Activated CD4-positive, alpha-beta T cell treated with anti-CD3 and anti-CD28 coated beads for 4 hours (primary cell): ENCODE measurements at regions not wholly inside any gene's neighbourhood (a gene's known extent, or its start where the extent isn't known, plus 50 kb on each side); places are given as distances from the start of the nearest gene placed in this dataset.
A peak's percentile ranks its signal among the peaks of the same experiment; 100 is the strongest.
"Not testable (repeated sequence)": the region's sequence is repeated elsewhere in the genome, so short reads cannot be mapped to it uniquely, and the experiment has no call there.

Source experiments
- DNase-seq, 2 donors: peaks; one replicate each; pipeline ENCODE4 v3.0.0-alpha.2; 2020

DNA sequence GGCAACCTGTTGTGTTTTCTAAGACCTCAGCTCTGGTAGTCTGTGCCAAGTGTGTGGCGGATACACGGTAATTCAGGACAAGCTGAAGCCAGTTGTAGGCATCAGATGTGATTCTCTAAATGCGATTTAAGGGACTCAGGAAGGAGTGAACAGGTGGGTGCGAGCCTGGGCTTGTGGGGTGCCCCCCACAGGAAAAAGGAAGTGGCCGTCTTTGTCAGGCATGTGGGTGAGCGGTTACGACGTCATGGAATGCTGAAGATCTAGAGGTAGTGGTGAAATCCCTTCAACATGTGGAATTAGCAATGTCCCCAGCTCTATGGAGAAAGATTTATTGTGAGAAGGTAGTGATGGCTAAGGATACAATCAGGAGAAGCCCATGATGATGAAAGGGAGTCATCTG, 95.1 kb upstream of the EXOC2 start:
- peak; percentile 10 to 15 for DNase-seq

DNA sequence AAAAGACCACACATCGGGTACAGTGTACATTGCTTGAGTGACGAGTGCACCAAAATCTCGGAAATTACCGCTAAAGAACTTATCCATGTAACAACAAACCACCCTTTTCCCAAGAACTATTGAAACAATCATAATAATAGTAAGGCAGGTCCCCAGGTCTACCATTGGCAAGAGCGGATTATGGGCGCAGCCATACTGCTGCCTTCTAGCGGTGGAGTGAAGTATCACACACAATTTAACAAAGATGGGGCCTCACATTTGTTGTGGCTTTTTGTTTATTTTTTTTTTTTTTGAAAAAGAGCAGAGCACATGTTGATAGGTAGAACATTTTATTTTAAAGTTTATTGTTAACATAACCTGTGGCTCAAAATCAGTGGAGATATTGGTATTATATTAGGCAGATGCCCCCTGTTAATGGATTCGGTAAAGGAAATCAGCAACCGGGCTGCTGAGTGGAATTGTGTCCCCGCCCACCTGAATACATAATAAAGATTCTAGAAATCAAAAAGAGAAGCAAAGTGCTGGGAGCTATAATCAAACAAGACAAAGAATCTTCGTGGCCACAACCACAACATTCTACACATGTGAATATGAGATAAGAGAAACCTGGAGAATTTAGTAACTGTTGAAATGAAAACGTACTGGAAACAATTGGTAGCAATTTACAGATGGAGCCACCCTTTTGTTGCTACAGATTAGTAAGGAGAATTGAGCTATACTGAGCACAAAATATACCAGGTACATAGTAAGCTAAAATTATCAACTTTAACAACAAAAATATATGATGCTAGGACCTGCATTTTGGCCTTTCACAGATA, 94.2 kb upstream of the EXOC2 start:
- DNase-seq = no peak

DNA sequence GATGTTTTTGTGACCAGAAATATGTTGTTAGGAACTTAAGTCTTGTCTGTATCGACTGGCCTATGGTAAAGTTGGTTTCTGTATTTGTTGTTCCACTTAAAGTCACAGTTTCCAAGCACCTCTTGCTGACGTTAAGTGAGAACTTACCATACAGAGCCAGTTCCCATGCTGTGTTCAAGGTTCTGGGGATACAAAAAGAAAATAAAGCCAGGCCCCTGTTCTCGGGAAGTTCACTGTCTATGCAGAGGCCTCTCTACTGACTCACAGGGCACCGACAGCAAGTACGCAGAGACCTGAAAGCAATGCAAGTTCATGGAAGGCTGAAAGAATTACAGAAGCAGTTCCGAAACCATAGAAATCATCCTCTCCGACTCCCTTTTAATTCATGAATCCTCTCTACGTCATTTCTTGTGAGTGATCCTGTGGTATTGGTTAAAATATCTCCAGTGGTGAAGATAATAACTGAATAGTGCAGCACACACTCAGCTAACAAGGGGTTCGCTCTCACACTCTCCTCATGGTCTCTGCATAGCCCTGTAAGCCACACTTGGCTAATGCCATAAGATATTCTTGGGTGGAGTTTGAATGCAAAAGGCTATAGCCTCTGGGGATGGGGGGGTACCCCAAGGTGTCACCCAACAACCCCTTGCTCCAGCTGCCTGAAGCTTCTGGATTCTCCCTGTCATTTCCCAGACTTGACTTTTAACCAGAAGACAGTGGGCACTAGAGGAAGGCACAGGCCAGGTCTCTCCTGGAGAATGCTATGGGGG, 91.2 kb upstream of the EXOC2 start:
- no peak for DNase-seq

DNA sequence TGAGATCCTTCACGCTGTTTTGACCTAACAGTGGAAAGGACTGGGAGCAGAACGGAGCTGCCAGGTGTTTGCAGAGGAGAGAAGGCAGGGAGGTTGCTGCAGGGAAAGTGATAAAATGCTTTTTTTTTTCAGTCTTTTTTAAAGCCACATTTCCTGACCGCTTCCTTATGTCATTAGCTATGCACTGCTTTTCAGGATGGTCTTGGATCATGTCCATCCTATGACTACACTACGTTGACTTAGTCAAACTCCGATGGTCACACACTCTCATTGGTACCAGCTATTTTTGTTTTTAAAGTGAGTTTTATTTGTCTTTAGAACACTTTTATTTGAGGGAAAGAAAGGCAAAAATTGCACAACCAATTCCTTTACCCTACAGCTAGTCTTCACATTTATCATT, 89.2 kb upstream of the EXOC2 start:
- no peak for DNase-seq

DNA sequence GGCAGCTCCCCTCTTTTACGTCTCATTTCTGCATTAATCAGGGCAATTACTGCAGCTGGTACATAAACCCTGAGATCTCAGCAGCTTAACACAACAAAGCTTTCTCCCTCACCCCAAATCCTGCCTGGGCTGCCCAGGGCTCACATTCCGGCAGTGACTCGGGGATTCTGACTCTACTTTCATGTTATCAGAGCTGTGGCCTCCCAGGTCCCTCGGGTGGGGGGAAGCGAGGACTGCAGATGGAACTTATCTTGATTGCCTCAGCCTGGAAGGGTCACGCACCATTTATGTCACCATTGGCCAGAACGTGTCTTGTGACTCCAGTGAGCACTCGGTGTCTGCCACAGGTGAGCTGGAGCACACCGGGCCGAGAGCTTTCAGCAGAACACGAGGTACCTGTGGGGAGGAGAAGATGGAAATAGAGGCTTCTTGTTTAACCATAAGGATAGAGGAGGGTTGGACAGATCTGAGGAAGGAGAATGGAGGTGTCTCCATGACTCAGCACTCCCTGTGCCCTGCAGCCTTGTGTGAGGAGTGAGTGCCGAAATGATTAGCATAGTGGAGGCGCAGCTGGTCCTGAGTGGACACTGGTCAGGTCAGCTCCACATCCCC, 88.5 kb upstream of the EXOC2 start:
- DNase-seq = no peak

DNA sequence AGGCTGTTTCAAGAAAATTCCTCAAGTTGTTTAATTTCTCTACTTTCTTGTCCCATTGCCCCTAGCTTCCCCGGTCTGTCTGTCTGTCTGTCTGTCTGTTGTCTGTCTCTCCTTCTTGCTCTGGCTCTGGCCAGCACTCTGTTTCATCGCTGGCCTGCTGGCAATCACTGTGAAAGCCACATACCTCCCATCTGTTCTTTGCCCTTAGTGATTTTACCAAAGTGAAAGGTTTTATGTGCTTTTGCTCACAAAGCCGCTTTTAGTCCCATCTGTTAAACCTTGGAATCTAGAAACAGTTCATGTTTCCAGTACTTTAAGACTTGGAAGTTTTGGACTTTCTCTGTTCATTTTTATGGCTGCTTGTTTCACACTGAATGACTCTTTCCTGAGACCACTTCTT, 87.8 kb upstream of the EXOC2 start:
- no peak for DNase-seq

DNA sequence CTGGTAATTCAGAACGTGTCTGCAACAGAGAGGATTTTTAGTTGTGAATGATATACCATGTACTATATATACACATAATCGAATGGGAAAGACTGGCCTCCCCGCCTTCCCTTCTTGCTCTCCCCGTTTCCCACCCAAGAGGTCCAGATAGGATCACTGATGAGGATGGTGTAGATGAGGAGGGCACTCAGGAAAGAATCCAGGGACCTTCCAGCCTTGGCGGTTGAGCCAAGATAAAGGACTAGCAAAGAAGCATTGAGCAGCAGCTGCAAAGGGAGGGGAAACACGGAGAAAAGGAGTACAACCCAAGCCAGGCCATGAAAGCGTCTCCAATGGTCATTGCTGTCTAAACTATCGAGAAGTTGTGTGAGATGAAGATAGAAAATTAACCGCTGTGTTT, 84.0 kb upstream of the EXOC2 start:
- DNase-seq = no peak

DNA sequence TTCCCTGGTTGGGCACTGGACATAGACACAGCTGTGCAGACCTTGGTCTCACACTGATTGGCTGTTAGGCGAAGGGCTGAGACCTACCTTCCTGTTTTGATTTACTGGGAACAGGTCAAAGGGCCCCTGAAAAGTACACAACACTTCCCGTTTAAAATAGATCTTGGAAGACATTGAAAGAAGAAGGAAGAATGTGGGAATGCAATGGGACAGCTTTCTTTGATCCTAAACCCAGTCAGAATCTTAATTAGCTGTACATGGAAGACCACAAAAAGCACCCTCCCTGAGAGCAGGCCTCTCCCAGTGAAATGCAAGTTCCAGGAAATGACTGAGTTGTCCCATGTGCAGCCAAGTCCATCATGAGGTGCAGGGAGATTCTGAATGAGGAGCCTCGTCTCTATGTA, 83.6 kb upstream of the EXOC2 start:
- no peak for DNase-seq

DNA sequence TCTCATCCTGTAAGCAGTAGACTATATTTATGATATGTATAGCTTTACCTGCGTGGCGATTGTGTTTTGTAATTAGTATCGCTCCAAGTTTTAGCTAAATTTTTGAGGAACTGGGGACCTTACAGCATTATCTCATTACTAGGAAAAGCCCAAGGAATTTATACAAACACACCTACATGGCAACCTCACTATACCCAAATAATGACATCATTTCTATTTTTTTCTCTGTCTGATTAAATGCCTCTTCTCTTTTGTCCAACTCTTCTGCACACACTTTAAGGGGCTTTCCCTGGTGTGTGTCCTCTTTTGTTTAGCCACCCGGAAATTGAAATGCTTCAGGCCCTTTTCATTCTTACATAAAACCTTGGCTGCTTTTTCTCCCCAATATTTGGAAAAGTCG, 82.9 kb upstream of the EXOC2 start:
- DNase-seq = no peak

DNA sequence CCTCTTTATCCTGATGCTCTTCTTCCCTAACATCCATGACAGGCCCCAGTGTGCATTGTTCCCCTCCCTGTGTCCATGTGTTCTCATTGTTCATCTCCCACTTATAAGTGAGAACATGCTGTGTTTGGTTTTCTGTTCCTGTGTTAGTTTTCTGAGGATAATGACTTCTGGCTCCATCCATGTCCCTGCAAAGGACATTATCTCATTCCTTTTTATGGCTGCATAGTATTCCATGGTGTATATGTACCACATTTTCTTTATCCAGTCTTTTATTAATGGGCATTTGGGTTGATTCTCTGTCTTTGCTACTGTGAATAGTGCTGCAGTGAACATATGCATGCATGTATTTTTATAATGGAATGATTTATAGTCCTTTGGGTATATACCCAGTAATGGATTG, 78.7 kb upstream of the EXOC2 start:
- DNase-seq = not testable (repeated sequence)

DNA sequence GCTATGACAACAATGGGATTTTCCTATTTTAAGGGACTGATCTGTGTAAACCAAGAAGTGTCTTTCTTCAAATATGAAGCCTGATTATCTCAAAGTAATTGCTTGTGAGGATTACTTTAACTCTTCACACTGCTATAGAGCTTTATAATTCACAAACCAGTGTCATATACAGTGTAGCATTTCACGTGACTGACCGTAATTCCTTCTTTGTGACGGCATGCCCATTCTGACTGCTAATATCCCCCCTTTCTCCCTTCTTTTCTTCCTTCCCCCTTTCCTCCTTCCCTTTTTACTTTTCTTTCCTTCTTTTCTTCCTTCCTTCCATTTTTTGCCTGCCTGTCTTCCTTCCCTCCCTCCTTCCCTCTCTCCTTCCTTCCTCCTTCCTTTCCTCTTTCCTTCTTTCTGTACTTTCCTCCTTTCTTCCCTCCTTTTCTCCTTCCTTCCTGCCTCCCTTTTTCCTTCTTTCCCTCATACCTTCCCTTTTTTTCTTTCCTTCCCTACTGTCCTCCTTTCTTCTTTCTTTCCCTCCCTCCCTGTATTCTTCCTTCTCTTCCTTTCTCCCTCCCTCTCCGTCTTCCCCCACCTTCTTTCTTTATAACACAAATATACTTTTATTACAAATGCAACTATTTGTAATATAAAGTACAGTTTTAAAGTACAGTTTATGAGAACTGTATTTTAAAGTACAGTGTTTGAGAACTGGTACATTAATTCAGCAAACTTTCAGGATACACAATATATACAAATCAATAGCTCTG, 75.0 kb upstream of the EXOC2 start:
- DNase-seq = no peak

DNA sequence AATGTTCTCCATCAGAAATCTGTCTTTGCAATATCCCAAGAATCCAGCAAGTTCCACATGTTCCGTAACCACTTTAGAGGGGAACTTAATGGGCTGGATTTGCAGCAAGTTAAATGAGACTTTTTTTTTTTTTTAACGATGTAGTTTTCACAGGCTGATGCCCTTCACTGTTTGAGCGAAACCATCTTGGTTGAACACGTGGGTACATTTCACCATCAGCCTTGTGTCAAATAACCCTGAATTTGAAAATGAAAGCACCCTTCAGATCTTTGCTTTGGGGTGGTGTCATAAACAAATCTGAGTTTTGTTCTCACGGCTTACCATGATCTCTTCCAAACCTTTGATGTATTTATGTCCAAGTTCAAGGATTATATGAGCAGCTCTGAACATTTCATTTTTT, 73.7 kb upstream of the EXOC2 start:
- no peak for DNase-seq

DNA sequence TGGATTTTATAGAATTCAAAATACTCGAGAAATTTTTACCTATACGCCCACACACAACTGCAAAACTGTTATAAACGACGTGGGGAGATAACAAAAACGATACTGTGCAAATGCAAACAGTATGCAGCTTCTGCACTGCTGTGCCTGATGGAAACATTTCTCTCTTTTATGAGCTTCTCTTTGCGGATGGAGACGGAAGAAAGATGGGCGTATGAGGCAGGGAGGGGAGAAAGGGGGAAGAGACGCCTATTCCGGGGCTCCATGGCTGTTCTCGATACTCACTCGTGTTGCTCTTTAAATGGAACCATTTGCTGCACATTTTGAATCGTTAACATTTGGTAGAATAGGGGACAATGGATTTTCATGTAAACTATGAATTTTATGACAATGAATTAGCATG, 69.1 kb upstream of the EXOC2 start:
- no peak for DNase-seq

DNA sequence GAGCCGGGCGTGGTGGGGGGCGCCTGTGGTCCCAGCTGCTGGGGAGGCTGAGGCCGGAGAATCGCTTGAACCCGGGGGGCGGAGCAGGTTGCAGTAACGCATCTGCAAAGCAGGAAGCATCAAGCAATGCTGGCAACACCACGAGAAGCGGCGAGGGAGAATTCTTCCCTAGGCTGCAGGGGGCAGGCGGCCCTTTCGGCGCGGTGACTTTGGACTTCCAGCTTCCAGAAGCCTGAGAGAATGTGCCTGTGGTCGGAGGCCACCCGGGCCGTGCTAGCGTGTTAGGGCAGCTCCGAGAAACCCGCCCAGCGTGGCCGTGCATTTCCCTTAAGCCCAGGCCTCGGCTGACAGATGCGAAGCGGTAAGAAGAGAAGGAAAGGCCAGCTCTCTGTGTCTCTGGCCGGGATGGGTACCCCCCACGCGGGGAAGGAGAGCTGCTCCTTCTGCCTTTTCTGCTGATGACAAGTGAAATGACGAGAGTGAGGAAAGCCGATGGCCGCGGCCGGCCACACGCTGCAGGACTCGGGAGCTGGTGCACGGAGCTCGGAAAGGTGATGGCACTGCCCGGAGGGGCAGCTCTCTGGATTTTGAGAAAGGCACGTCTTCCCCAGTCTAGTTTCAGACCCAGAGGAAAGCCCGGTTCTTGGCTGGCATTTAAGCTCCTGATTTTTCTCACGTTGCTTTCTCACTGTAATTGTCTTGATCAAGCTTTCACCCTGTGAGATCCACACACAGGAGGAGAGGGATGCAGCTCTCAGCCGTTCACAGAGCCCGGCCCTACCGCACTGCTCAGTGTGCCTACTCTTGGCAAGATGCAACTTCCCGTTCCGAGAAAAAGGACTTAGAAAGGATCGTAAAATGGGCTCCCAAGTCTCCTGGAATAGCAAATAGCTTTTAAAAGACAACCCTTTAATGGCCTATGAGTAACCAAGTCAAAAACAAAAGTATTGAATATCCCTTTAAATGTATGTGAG, 68.3 kb upstream of the EXOC2 start:
- DNase-seq = no peak

DNA sequence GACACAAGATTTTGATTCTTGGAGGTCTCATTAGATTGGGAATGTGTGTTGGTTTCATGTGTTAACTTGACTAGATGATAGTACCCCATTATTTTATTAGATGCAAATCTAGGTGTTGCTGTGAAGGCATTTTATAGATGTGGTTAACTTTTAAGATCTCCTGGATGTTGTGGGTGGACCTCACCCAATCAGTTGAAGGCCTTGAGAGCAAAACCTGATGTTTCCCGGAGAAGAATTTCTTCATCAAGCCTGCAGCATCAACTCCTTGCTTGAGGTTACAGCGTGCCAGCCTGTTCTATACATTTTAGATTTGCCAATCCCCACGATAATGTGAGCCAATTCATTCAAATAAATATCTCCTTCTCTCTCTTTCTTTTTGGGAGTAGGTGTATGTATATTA, 66.8 kb upstream of the EXOC2 start:
- DNase-seq = no peak

DNA sequence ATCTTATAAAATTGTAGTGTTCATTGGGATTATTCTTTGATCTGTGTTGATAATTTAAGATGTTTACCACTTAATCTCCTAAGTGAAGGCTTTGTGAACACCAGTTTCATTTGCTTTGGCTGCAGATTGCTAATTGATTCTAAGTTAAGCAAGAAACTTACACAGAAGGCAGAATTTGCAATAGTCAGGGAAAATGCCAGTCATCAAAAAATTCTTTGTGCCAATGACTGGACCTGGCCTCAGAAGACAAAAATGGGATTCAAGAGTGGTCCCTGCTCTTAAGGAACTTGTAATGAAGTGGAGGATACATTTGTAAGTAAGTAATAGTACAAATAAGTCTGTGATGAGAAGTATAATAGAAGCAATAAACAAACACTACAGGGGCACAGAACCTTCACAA, 63.3 kb upstream of the EXOC2 start:
- DNase-seq = no peak

DNA sequence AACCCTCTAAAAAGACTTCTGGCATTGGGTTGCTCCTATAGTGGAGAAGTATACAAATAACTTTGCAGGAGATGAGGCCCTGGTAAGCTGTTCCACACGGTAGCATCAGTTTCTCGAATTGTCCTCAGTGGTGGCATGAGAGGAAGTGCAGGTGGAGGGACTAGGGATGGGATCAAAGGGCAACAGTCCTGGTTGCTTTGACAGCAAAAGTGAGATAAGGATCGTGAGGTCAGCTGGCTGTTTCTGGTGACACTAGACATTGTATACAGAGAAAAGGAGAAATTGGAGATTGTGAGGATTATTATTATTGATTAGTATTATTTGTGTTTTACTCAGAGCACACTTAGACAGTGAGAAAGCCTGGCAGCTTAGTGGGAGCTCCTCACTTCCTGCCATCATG, 61.3 kb upstream of the EXOC2 start:
- DNase-seq = no peak

DNA sequence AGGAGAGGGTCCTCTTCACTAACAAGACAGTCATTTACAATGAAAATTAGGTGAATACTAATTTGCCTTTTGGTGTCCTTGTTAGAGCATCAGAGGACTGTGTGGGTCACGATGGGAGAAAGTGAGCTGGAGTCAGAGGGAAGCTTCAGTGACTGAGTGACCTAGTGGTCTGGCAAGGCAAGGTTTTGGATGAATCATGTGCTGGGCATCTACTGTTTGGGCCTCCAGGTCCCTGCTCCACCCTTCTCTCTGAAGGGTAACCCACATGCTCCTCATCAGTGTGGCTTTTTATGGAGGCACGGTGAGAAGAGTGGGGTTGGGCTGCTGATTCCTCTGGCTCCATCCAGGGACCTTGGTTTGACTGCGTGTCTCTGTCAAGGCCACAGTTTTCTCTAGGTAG, 60.5 kb upstream of the EXOC2 start:
- DNase-seq = no peak

DNA sequence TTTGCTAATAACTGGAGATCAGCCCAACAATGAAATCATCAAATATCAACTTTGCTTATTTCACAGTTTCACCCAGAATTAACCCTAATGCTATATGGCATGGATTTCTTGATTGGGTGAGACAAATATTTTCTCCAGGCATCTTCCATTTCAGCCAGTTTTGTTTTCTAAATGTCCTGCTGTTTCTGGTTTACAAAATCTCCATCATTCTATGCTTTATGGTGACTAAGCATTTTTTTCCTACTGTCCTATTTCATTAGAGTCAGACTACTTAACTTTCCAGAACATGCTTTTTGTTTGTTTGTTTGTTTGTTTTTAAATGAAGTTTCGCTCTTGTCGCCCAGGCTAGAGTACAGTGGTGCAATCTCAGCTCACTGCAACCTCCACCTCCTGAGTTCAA, 59.5 kb upstream of the EXOC2 start:
- no peak for DNase-seq

DNA sequence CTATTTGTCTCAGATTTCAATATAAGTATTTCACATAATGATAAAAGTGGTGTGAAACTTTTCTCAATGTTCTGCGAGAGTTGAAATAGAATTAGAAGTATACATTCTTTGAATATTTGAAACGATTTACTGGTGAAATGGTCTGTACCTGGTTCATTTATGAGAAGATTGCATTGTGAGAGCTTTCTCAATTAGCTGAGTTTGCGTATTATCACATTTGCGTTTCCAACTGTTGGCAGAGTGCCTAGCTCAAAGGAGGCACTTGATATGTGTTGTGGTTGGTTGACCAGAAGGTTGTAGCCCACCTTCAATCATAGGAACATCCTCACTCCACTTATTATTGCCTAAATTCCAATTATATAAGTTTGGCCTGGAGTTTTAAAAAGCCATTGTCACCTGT, 58.8 kb upstream of the EXOC2 start:
- no peak for DNase-seq

DNA sequence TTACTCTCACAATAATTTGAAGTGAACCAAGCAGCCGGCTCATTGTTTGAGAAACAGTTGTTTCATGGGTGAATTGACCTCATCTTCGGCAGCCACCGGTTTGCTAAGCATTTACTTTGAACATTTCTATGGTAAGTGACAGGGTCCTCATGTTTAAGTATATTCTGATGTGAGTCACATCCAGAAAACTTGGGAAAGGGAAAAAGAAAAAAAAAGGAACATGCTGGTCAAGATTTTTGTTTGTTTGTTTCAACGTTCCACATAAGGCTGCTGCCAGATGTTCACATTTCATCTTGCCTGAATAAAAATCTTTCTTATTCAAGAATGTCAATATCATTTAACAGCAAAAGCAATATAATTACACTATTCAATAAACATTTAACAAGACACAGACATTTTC, 55.0 kb upstream of the EXOC2 start:
- DNase-seq = no peak

DNA sequence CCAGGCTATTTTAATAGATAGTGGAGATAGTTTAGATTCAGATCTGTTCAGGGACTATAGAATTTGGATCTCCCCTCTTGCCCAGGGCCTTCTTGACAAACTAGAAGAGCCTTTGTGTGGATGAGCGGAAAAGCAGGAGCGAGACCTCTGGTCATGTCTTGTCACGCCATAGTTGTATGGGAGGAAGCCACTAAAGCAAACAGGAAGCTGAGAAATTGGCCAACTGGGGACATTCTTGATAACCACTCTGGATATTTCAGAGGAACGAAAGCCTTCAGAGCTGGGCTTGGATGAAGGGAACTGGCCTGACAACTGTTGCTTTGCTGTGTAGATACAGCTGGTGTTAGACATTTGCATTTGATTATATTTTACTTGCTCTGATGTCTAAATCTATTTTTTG, 54.1 kb upstream of the EXOC2 start:
- no peak for DNase-seq
